HG03439 (cell line): ENCODE measurements at regions not wholly inside any gene's neighbourhood (a gene's known extent, or its start where the extent isn't known, plus 50 kb on each side); places are given as distances from the start of the nearest gene placed in this dataset.
"Not testable (repeated sequence)": the region's sequence is repeated elsewhere in the genome, so short reads cannot be mapped to it uniquely, and the experiment has no call there.

Source experiments
- ATAC-seq: cut with Tn5 transposase; IDR thresholded peaks from one replicate; pipeline ENCODE4 v1.9.1; 2021; ENCODE audit warnings: mild to moderate bottlenecking, moderate library complexity; ENCODE audit not compliant: unreplicated experiment

DNA sequence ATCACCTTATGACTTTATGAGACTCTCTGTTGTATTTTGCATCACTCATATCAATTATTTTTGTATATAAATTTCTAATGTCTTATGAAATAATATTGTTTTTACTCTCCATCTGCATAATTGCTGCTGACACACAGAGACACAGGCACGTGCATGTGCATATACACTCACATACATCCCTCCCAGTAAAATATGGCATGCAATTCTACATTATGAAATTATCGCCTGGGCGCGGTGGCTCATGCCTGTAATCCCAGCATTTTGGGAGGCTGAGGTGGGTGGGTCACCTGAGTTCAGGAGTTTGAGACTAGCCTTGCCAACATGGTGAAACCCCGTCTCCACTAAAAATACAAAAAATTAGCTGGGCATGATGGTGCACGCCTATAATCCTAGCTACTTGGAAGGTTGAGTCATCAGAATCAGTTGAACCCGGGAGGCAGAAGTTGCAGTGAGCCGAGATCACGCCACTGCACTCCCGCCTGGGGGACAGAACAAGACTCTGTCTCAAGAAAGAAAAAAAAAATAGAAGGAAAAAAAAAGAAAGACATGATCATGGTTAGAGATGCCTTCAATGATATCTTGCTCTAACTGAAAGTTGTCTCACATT, 96.7 kb upstream of the LUZP2 start:
- no peak for ATAC-seq

DNA sequence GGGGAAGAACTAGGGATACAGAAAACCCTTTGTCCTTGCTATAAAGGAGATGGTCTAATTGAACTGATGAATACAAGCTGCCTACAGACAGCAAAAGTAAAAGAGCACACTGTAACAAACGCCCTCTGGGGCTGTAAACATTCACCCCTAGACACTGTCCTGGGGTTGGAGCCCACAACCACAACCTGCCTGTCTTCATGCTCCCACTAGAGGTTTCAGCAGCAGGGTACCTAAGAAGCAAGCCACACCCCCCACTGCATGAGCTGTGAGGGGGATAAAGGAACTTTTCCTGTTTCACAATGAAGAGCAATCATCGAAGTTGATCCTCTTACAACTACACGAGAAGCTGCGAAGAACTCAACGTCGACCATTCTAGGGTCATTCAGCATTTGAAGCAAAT, 90.5 kb upstream of the LUZP2 start:
- no peak for ATAC-seq

DNA sequence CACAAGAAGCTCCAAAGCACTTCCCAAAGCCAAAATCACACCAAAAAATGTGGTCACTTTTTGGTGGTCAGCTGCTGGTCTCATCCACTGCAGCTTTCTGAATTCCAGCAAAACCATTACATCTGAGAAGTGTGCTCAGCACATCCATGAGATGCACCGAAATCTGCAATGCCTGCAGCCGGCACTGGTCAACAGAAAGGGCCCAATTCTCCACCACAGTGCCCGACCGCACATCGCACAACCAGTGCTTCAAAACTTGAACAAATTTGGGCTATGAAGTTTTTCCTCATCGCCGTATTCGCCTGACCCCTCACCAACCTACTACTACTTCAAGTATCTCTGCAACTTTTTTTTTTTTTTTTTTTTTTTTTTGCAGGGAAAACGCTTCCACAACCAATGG, 89.9 kb upstream of the LUZP2 start:
- ATAC-seq = no peak

DNA sequence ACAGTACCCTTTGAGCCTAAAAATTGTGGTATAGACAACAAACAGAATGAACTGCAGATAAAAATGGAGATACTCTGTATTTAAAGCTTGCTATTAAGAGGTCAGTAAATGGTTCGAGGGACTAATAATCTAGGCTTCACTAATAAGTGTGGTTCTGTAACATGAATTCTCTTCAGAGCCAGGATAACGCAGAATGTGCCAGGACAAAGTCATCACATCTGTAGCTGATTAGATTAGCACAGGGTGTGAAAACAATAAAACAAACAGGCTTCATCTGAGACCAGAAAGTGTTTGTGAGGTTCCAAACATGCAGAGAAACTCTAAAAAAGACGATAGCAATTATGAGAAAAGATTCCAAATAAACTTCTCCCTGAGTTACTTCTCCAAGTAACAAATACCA, 89.1 kb upstream of the LUZP2 start:
- no peak for ATAC-seq

DNA sequence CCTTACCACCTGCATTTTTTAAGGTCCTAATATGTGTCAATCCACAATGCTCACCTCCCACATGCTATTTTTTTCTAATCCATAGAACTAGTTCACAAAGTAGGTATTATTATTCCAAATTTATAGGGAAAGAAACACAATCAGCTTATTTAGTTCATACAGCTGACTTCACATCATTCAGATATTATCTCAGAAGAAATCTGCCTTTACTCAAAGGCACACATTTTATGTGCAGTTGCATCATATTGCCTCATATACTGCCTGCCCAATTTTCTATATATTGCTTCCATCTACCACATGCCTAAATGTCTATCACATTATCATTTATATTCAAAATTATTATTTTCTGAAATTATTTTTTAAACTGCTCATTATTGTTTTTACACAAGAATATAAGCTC, 88.7 kb upstream of the LUZP2 start:
- ATAC-seq = no peak

DNA sequence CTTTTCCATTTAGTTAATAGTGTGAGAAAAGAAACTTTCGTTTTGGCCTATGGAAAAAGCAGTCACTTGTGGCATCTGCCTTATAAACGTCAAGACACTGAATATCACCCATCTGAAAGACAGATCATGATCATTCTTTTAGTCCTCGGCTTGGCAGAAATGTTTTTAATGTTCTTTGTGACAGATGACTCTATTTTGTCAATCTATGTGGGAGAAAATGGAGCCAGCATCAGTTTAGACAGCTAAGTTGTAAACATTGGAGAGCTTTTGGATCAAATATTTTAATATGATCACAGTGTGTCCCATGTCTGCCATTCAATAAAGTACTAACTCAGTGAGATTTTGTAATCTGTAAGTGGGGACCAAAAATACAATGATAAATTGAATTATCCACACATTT, 85.1 kb upstream of the LUZP2 start:
- no peak for ATAC-seq

DNA sequence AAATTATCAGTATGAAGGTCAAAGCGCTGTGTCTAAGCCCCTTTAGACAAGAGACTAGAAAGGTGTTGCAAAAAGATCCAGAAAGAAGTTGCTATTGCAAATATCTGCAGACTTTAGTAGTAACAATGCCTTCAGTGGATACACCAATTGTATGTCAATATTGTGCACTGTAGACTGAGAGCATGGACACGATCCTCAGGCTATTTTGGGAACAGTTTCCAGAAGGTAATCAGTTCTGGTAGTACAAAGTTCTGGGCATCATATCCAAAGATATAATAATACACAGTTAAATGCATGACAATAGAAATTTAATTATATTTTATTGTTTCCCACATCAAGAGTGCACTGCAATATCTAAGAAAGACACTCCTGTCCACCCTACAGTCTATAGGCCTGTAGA, 84.1 kb upstream of the LUZP2 start:
- no peak for ATAC-seq

DNA sequence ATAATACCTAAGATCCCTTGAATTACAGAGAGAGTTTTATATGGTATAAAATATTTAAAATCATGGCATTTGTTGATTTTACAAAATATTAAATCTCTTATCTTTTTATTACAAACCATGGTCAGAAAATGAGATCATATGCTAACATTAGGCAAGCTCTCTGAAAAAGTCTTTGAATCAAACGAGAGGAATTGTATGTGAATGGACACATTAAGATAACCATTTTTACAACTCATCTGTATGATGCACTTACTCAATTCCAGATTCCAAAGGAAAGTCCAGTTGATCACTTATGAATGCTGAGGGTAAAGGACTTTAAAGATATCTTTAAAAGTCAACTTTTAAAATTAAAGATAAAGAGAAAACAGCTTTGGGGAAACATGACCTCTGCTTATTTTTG, 83.5 kb upstream of the LUZP2 start:
- ATAC-seq = no peak

DNA sequence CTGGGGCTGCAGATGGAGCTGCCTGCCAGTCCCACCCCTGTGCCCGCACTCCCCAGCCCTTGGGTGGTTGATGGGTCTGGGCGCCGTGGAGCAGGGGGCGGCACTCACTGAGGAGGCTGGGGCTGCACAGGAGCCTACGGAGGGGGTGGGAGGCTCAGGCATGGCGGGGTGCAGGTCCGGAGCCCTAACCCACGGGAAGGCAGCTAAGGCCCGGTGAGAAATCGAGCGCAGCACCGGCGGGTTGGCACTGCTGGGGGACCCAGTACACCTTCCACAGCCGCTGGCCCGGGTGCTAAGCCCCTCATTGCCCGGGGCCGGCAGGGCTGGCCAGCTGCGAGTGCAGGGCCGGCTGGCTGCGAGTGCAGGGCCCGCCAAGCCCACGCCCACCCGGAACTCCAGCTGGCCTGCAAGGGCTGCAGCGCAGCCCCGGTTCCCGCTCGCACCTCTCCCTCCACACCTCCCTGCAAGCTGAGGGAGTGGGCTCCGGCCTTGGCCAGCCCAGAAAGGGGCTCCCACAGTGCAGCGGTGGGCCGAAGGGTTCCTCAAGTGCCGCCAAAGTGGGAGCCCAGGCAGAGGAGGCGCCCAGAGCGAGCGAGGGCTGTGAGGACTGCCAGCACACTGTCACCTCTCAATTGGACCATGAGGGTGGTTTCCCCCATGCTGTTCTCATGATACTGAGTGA, 80.8 kb upstream of the LUZP2 start:
- not testable (repeated sequence) for ATAC-seq

DNA sequence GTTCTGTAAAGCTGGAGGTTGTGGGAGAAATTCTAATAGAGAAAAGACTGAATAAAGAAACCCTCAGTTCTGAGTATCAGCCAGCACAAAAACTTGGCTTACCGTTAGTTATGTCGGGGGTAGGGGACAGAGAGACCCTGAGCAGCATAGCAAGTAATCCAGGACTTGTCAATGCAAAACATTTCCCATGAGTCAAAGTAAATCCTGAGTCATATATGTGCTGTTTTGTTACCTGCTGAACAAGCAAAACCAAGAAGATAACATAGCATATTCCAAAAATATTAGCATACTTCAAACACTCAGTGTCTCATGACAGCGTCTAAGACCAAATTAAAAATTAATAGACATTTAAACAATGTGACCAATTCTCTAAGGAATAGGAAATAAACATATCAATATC, 75.1 kb upstream of the LUZP2 start:
- no peak for ATAC-seq

DNA sequence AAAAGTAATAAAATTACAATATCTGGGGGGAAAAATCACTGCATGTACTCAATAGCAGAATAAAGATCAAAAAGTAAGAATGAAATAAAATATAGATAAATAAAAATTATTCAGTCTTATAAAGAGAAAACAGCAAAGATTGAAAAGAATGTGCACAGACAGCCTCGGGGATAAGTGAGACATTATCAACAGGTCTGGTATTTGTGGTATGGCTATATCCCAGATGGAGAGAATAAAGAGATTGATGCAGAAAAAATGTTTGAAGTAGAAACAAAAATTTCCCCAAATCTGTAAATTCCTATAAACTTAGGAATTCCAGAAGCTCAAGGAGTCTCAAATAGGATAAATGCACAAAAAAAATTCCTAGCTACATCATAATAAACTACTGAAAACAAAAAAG, 74.5 kb upstream of the LUZP2 start:
- ATAC-seq = no peak

DNA sequence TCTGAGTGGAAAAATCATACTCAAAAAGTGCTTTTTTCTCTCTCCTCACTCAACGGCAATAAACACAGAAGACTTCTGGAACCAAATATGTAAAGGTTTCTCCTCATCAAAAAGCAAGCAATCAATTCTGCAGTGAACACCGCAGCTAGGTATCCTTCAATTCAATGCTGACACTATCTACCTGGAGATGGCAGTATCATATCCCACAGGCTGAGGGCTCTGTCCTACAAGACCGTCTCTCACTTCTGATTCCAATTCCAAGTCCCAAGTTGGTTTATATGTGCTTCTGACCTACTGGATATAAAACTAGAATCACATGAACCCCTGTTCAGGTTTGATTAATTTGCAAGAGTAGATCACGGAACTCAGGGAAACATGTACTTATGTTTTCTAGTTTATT, 59.7 kb upstream of the LUZP2 start:
- no peak for ATAC-seq
